ENCODE measurements at regions not wholly inside any gene's neighbourhood (a gene's known extent, or its start where the extent isn't known, plus 50 kb on each side); places are given as distances from the start of the nearest gene placed in this dataset.

- WGBS, 2 donors: 81 to 87% methylated on average over 1 of the region's 1 CpG
- Histone ChIP-seq H3K27ac (no peak overlapping the region), H3K4me1 (no peaks in the 10 kb centered on the region), H3K27me3 (no peaks in the 10 kb centered on the region), H3K4me3 (no peak overlapping the region), H3K36me3 (no peaks in the 10 kb centered on the region), H3K9me3 (peaks cover 0 to 48% (median 0%) of the 10 kb centered on the region in 11 donors)
- ATAC-seq (no peak), DNase-seq (no peak)
- TF ChIP-seq, protein P1, sequence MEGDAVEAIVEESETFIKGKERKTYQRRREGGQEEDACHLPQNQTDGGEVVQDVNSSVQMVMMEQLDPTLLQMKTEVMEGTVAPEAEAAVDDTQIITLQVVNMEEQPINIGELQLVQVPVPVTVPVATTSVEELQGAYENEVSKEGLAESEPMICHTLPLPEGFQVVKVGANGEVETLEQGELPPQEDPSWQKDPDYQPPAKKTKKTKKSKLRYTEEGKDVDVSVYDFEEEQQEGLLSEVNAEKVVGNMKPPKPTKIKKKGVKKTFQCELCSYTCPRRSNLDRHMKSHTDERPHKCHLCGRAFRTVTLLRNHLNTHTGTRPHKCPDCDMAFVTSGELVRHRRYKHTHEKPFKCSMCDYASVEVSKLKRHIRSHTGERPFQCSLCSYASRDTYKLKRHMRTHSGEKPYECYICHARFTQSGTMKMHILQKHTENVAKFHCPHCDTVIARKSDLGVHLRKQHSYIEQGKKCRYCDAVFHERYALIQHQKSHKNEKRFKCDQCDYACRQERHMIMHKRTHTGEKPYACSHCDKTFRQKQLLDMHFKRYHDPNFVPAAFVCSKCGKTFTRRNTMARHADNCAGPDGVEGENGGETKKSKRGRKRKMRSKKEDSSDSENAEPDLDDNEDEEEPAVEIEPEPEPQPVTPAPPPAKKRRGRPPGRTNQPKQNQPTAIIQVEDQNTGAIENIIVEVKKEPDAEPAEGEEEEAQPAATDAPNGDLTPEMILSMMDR (IDR thresholded peaks at IDR 0.05): no peak
- intact Hi-C loops (cut with DNase I): no loop called here
These were observed 112.9 kb downstream of the SPATA31D1 start for GRCh38 chr9:82101475-82101874.

DNA sequence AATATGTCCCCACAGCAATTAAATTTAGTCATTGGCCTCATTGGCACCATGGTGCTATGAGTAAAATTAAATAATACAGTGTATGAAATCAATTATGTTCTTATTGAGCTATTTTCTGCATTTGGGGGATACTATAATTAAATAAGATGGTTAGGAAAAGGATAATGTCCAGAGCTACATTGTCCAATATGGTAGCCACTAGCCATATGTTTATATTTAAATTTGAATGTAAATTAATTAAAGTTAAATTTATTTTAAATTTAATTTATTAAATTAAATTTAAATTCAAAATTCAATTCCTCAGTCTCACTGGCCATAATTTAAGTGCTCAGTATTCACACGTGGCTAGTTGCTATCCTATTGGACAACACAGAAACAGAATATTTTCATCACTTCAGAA is 115.7 kb downstream of the SPATA31D1 start:
- intact Hi-C loops (cut with DNase I): no loop called here
- DNase-seq: no peak
- Histone ChIP-seq H3K36me3 (no peaks in the 10 kb centered on the region), H3K4me1 (no peaks in the 10 kb centered on the region), H3K27ac (no peak overlapping the region), H3K4me3 (no peak overlapping the region), H3K9me3 (peaks cover 0 to 26% (median 0%) of the 10 kb centered on the region in 11 donors), H3K27me3 (no peaks in the 10 kb centered on the region)
- TF ChIP-seq, protein P1 (IDR thresholded peaks at IDR 0.05): no peak
- WGBS, 2 donors: 77 to 85% methylated on average over 1 of the region's 1 CpG
- no peak for ATAC-seq

- peaks cover 0 to 13% (median 0%) of the 10 kb centered on the region in 11 donors for H3K9me3 ChIP-seq
- H3K4me3 ChIP-seq: no peak overlapping the region
- WGBS, 2 donors: 75 to 82% methylated on average over 3 of the region's 3 CpGs
- H3K27ac ChIP-seq: no peak overlapping the region
- intact Hi-C loops (cut with DNase I): no loop called here
- no peaks in the 10 kb centered on the region for H3K27me3 ChIP-seq
- TF ChIP-seq, protein P1 (IDR thresholded peaks at IDR 0.05): no peak
- DNase-seq (no peak), ATAC-seq (no peak)
- no peaks in the 10 kb centered on the region for H3K4me1 ChIP-seq
- no peaks in the 10 kb centered on the region for H3K36me3 ChIP-seq
These were observed 117.2 kb downstream of the SPATA31D1 start for GRCh38 chr9:82105729-82106128.

DNA sequence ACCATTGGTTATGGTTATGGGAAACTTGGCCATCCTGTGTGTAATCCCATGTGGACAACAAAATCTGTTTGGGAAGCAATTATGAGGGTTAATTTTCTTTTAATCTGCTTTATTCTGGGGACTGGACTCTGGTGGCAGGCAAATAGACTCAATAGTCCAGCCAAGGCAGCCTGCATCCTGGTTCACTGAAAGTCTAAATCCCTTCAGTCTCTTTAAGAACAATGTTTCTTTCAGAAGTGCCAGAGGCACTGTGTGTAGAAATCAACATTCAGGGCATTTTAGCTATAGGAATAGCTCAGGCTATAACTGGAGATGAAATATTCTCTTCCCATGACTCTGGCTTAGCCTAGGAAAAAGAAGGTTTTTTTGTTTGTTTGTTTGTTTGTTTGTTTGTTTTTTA is 118.0 kb downstream of the SPATA31D1 start:
- peaks cover 0 to 5% (median 0%) of the 10 kb centered on the region in 11 donors for H3K9me3 ChIP-seq
- intact Hi-C loops (cut with DNase I): no loop called here
- no peak for ATAC-seq
- no peaks in the 10 kb centered on the region for H3K27me3 ChIP-seq
- H3K36me3 ChIP-seq: no peaks in the 10 kb centered on the region
- no peaks in the 10 kb centered on the region for H3K4me1 ChIP-seq
- no peak for DNase-seq
- H3K27ac ChIP-seq: no peak overlapping the region
- TF ChIP-seq, protein P1 (IDR thresholded peaks at IDR 0.05): no peak
- H3K4me3 ChIP-seq: no peak overlapping the region

DNA sequence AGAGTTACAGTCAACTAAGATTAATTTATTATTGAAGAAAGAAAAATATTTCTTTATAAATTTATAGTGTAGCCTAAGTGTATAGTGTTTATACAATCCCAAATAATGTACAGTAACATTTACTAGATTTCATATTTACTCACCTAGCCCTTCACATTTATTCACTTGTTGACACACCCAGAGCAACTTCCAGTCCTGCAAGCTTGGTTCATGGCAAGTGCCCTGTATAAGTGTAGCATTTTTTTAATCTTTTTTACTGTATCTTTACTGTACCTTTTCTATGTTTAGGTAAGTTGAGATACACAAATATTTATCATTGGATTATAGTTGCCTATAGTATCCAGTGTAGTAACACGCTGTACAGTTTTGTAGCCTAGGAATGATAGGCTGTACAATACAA is 119.9 kb downstream of the SPATA31D1 start:
- TF ChIP-seq, protein P1 (IDR thresholded peaks at IDR 0.05): no peak
- H3K9me3 ChIP-seq: no peaks in the 10 kb centered on the region
- H3K4me1 ChIP-seq: no peaks in the 10 kb centered on the region
- H3K27me3 ChIP-seq: no peaks in the 10 kb centered on the region
- no peak overlapping the region for H3K27ac ChIP-seq
- intact Hi-C loops (cut with DNase I): no loop called here
- DNase-seq: no peak
- H3K36me3 ChIP-seq: no peaks in the 10 kb centered on the region
- no peak for ATAC-seq
- H3K4me3 ChIP-seq: no peak overlapping the region
- WGBS, 2 donors: 95 to 100% methylated on average over 1 of the region's 1 CpG

All from heart right ventricle (tissue), 16 donors.